ENCODE measurements at regions not wholly inside any gene's neighbourhood (a gene's known extent, or its start where the extent isn't known, plus 50 kb on each side); places are given as distances from the start of the nearest gene placed in this dataset.

- TF ChIP-seq ZSCAN4 (tag by site-specific recombination; IDR thresholded peaks at IDR 0.05) (peak; percentile 62), ZNF777 (tag by site-specific recombination; IDR thresholded peaks at IDR 0.05; ENCODE audit: borderline replicate concordance) (0 out of 2 replicates have a peak, but pooled peaks have one; percentile 15), ZFP41 (tag by site-specific recombination; IDR thresholded peaks at IDR 0.05; ENCODE audit: borderline replicate concordance) (no peak)
- H3K4me3 ChIP-seq (ENCODE audit: low read depth, low read length) = no peak overlapping the region
- no peaks in the 10 kb centered on the region; the same call in 1 of the 2 replicates for H3K9me3 ChIP-seq (ENCODE audit: control insufficient read depth, insufficient read depth, low read depth, low read length)
- no peak overlapping the region for H3K27ac ChIP-seq (ENCODE audit: extremely low read depth, low read depth, low read length)
- POLR2A ChIA-PET = no interaction called here
- no peaks in the 10 kb centered on the region for H3K36me3 ChIP-seq (ENCODE audit: control insufficient read depth in 2 of 2, insufficient read depth in 1 of 2, low read length in 2 of 2)
- no peaks in the 10 kb centered on the region for H3K4me1 ChIP-seq (ENCODE audit: control insufficient read depth, insufficient read depth, low read length)
- CTCF ChIA-PET = interaction anchor here (1.1 kb wide), 1 partner anchor 209 kb away, joined by 3 read pairs; no protein-coding TSS in a partner anchor
Measured at GRCh38 chr22:47628477-47629272, 866.2 kb downstream of the TBC1D22A start.

- Histone ChIP-seq H3K4me1 (ENCODE audit: control insufficient read depth, insufficient read depth, low read length) (no peaks in the 10 kb centered on the region), H3K36me3 (ENCODE audit: control insufficient read depth in 2 of 2, insufficient read depth in 1 of 2, low read length in 2 of 2) (no peaks in the 10 kb centered on the region), H3K4me3 (ENCODE audit: low read depth, low read length) (no peak overlapping the region), H3K27ac (ENCODE audit: extremely low read depth, low read depth, low read length) (no peak overlapping the region), H3K9me3 (ENCODE audit: control insufficient read depth, insufficient read depth, low read depth, low read length) (no peaks in the 10 kb centered on the region)
- TF ChIP-seq ZNF580 (tag by site-specific recombination; IDR thresholded peaks at IDR 0.05) (no peak), ZNF404 (tag by site-specific recombination; IDR thresholded peaks at IDR 0.05) (no peak), ZNF311 (tag by site-specific recombination; IDR thresholded peaks at IDR 0.05; ENCODE audit: borderline replicate concordance) (no peak), ZNF549 (tag by site-specific recombination; IDR thresholded peaks at IDR 0.05) (no peak), TCF7L2 (IDR thresholded peaks at IDR 0.05; ENCODE audit: borderline replicate concordance, low read depth, low read length) (no peak), ZSCAN23 (tag by site-specific recombination; IDR thresholded peaks at IDR 0.05) (no peak), ZNF140 (tag by site-specific recombination; IDR thresholded peaks at IDR 0.05) (no peak), ATF2 (tag by site-specific recombination; IDR thresholded peaks at IDR 0.05; ENCODE audit: low read depth) (no peak)
- CTCF ChIA-PET = interaction anchor here (0.6 to 1.4 kb wide), 3 partner anchors 13 to 866 kb away, joined by 3 to 5 read pairs (median 4); no protein-coding TSS in a partner anchor
- POLR2A ChIA-PET = no interaction called here
Measured at GRCh38 chr22:47627556-47628253, 865.3 kb downstream of the TBC1D22A start.

- ChIA-PET POLR2A (no interaction called here), CTCF (interaction anchor here (0.6 to 1.4 kb wide), 4 partner anchors 12 to 867 kb away, joined by 3 to 5 read pairs (median 4); no protein-coding TSS in a partner anchor)
- TF ChIP-seq ZNF654 (tag by site-specific recombination; IDR thresholded peaks at IDR 0.05; ENCODE audit: low read depth) = peak; percentile 6; the same call in 1 of the 2 replicates
- TF ChIP-seq ZNF501 (tag by site-specific recombination; IDR thresholded peaks at IDR 0.05) = no peak
- no peaks in the 10 kb centered on the region for H3K36me3 ChIP-seq (ENCODE audit: control insufficient read depth in 2 of 2, insufficient read depth in 1 of 2, low read length in 2 of 2)
- no peak overlapping the region for H3K4me3 ChIP-seq (ENCODE audit: low read depth, low read length)
- no peaks in the 10 kb centered on the region for H3K4me1 ChIP-seq (ENCODE audit: control insufficient read depth, insufficient read depth, low read length)
- no peaks in the 10 kb centered on the region for H3K9me3 ChIP-seq (ENCODE audit: control insufficient read depth, insufficient read depth, low read depth, low read length)
- H3K27ac ChIP-seq (ENCODE audit: extremely low read depth, low read depth, low read length) = no peak overlapping the region
Measured at GRCh38 chr22:47626428-47627390, 864.3 kb downstream of the TBC1D22A start.
